GM12872 (cell line): ENCODE measurements at regions not wholly inside any gene's neighbourhood (a gene's known extent, or its start where the extent isn't known, plus 50 kb on each side); places are given as distances from the start of the nearest gene placed in this dataset.

Source experiments
- CTCF ChIP-seq: IDR thresholded peaks from 3 replicates; pipeline ENCODE4 v1.5.1; 2011; ENCODE audit warnings: low read depth, mild to moderate bottlenecking, low read length, moderate library complexity; ENCODE audit not compliant: insufficient read depth

GRCh38 chr7:25454020-25454419 is 225.7 kb upstream of the NPVF start:
- TF ChIP-seq CTCF = no peak

- TF ChIP-seq CTCF = no peak
Measured at GRCh38 chr7:25454562-25455041, 226.3 kb upstream of the NPVF start.

- no peak for TF ChIP-seq CTCF
Measured at GRCh38 chr7:25455683-25456251, 227.5 kb upstream of the NPVF start.

GRCh38 chr7:25456467-25457171 is 228.3 kb upstream of the NPVF start:
- no peak for TF ChIP-seq CTCF

GRCh38 chr7:25459057-25459456 is 230.8 kb upstream of the NPVF start:
- no peak for TF ChIP-seq CTCF

GRCh38 chr7:25460433-25460832 is 232.1 kb upstream of the NPVF start:
- TF ChIP-seq CTCF = no peak

- no peak for TF ChIP-seq CTCF
Measured at GRCh38 chr7:25469669-25470068, 241.4 kb upstream of the NPVF start.
